ENCODE measurements at regions not wholly inside any gene's neighbourhood (a gene's known extent, or its start where the extent isn't known, plus 50 kb on each side); places are given as distances from the start of the nearest gene placed in this dataset.
"Not testable (repeated sequence)": the region's sequence is repeated elsewhere in the genome, so short reads cannot be mapped to it uniquely, and the experiment has no call there.

- no peak for FAIRE-seq
Measured at GRCh38 chr6:79808921-79809320, 138.4 kb downstream of the ELOVL4 start.

GRCh38 chr6:79806661-79807060 is 140.7 kb downstream of the ELOVL4 start:
- not testable (repeated sequence) for FAIRE-seq

DNA sequence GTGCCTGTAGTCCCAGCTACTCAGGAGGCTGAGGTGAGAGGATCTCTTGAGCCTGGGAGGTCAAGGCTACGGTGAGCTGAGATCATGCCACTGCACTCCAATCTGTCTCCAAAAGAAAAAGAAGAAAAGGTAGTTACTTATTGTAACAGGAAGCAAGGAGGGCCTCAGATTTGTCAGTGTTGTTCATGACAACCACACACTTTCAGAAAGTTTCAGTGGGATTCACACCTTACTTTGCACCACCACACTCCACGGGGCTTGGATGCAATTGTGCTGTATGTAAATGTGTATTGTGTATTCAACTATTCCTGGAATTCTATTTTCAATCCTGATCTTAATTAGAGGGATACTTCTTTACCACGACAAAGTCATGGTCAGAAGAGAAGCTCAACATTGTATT is 142.6 kb downstream of the ELOVL4 start:
- no peak for FAIRE-seq

DNA sequence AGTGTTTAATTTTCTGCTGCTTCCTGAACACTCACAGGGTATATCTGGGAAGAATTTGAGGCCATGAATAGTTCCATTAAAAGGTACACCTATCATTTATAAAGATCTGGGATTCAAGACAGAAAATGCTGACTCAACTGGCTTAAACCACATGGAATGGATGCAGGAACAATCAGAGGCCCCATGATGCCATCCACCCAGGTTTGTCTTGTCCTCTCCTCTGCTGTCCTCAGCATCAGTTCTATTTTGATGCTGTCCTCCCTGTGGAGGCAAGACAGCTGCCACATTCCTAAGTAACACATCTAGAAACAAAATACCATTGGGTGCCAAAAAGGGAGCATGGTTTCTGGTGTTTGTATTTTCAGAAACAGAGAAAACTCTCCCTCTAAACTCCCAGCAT is 143.4 kb downstream of the ELOVL4 start:
- FAIRE-seq = no peak

DNA sequence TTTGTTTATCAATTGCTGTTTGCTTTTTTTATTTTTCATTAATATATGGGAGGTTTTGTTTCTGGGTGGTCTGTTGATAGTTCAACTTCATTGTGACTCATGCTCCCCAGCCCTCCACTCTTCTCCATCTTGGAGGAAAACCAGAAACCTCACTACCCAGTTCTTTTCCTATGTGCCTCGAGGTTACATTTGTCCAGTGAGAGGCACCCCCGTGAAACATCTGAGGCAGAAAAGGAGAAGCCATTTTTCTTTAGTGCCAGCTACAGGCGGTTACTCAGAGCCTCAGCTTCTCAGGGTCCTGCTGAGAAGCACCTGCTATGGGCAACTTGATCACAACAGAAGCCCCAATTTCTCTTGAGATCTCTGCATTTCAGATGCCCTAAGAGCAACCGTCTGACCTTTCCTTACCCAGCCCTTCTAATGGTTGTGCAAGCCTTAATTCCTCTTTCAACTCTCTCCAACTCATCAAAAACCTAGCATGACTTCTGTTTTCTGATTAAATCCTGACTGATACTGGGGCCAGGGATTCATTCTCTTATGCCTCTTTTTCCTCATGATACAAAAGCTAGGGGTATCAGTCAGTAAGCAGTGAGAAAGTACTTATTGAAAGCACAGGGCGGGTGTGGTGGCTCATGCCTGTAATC is 144.6 kb downstream of the ELOVL4 start:
- no peak for FAIRE-seq

DNA sequence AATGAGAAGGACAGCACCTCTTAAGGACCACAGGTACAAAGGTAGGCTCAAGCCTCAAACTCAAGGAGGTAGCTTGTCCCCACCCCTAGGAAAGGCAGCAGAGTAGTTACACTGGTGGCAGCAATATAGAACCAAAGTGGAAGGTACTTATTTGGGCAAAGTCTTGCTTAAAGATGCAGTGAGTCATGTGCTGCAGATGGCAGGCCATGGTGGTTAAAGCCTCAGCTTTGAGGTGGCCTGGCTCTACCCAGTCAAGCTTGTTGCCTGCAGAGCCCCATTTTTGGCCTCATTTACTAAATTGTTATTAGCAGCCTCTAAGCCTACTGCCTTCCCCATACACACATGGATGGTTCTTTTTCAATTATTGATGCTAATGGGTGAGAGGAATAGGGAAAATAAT is 146.0 kb downstream of the ELOVL4 start:
- no peak for FAIRE-seq

- no peak for FAIRE-seq
Measured at GRCh38 chr6:79798841-79799240, 148.5 kb downstream of the ELOVL4 start.

DNA sequence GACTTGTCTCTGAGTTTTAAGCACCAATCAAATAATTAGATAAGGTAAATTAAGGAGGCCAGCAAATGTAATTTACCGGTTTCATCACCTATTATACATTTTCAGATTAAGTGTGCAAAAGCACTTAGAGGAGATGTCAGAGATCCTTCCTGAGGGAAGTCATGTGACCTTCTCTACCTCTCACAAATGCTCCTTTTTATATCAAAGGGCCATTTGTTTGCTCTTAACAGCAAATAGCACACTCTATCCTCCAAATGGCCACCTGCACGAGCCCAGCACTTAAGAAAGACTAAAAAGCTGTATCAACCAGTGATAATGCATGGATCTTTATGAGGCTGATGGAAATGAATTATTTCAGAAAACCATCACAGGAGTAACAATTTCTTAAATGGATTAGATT is 149.4 kb downstream of the ELOVL4 start:
- no peak for FAIRE-seq

GRCh38 chr6:79797163-79797764 is 150.1 kb downstream of the ELOVL4 start:
- FAIRE-seq = no peak

DNA sequence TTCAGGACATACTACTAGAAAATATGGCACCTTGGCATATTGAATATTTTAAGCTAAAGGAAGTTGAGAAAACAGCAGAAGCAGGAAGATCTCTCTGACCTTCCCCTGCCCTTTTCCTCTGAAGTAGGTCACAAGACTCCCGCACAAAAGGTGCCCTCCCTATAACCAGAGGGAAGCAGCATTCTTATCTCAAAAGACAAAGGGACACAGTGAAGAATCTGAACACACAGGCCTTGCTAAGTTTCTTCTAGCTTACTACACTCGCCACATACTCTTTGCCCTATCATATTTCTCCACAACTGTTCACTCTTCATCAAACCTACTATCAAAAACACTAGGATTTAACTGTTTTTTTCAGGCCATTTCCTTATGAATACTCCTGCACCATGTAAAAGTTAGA is 151.2 kb downstream of the ELOVL4 start:
- FAIRE-seq = no peak

DNA sequence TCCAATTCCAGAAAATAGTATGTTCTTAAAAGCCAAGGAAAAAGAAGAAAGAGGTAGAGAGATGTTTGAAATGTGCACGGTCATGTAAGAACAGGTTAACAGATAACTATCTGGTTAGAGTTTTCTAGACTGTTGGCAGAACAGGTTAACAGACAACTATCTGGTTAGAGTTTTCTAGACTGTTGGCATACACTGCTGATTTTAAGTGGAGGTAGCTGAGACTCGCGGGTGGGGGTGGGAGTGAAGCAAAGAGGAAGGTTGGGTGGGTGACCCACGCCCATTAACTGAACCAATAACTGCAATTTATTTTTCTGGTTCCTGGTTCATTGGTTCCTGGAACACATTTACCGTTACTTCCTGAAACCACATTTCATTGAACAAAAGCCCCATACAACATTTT is 157.5 kb downstream of the ELOVL4 start:
- FAIRE-seq = no peak

DNA sequence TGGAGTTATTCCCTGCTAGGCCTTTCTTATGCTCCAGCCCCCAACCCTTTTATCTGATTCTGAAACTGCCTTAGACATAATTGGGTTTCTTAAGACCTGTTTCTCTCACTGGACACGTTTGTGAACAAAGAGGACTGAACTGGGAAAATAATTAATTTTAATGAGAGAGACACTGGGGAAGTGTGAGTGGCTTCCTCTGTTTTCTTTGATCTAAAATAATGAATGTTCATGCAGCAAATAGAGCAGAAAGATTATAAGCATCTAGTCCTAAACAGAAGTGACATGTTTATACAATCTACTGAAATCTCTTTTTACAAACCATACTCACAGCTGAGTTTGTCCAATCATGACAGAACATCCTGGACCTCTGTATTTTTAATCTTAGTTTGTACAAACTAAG is 157.6 kb downstream of the SH3BGRL2 start:
- no peak for FAIRE-seq

DNA sequence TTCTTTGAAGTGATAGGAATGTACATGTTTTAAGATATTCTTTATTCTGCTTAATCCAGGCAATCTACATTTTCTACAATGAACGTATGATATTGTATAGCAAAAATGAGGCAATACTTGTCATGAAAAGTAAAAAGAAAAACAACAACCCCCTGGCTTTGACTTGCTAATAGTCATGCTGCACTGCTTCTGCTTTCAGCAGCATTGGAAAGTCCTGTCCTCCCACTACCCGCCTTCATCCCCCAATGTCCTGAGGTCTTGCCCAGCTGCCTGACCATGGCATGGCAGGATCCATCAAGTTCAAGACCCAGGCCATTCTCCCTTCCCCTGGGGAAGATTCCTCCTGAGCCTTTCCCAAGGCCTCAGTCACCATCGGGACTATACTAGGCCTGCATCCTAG is 156.5 kb downstream of the SH3BGRL2 start:
- FAIRE-seq = no peak

DNA sequence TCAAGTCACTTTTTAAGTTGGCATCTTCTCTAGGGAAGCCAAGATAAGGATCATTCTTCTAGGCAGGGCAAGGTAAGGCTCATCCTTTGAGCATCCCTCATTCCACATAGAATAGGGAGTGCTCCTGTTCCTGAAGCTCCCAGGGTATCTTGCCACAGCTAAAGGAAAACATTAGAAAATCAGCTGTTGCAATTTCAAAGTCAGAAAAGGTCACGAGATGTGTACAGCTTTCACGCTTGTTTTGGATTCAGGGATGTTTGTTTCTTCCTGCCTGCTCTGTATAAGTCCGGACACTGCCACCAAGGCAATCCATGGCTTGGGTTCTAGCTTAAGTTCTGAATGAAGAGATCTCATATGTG is 153.2 kb downstream of the SH3BGRL2 start:
- no peak for FAIRE-seq

GRCh38 chr6:79783670-79784394 is 152.7 kb downstream of the SH3BGRL2 start:
- FAIRE-seq = no peak

DNA sequence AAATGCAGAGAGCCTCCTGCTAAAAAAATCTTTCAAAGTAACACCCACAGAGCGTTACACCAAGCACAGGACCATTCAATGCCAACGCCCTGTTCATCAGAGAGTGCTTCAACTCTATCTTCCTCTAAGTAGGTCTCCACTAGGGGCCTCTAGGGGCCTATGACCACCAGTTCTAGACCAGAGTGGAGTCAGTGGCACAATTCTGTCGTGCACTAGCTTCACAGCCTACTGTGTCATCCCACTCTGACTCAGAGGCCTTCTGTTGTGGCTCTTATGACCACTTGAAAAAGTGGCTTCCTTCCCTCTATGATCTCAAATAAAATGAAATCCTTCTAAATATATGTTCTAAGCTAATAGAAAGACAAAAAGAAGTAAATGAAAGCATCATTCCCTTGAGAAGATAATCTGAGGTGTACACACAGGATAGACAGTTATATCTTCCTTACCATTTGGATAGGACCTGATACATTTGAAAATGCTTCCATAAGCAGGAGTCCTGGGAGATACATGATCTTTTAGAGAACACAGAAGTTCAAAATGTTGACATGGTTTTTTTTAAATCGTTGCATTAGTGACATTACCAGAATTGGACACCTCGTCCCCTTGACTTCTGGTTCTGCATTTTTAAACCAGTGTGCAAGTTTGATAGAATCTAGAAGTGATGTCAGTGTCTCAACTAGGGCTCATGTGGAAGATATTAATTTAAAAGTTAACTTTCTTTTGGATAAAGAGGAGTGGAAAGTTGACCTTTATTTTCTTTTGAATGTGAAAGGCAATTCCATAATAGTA is 151.9 kb downstream of the SH3BGRL2 start:
- no peak for FAIRE-seq

DNA sequence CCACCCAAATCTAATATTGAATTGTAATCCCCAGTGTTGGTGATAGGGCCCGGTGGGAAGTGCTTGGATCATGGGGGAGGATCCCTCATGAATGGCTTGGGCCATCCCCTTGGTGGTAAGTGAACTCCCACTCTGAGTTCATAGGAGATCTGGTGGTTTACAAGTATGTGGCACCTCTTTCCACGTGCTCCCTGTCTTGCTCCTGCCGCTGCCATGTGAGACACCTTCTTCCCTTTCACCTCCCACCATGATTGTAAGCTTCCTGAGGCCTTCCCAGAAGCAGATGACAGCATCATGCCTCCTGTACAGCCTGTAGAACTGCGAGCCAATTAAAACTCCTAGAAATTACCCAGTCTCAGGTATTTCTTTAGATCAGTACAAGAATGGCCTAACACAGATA is 150.8 kb downstream of the SH3BGRL2 start:
- FAIRE-seq = no peak

DNA sequence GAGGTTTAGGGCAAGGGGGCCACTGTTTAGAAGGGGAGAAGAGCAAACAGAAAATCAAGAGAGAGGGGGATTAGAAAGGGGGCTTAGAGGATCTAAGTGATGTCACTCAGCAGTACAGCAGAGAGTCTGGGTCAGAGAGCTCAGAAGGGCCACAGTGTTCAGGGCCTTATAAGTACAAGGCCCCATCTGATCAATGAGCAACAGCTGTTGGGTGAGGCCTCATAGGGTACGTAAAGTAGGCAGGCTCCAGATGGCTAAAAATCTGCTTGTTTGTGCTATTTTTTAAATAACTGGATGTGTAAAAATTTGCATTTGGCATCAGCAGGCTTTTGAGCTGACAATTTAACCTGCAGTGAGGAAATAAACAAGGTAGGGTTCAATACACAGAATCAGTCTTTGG is 149.8 kb downstream of the SH3BGRL2 start:
- FAIRE-seq = no peak

DNA sequence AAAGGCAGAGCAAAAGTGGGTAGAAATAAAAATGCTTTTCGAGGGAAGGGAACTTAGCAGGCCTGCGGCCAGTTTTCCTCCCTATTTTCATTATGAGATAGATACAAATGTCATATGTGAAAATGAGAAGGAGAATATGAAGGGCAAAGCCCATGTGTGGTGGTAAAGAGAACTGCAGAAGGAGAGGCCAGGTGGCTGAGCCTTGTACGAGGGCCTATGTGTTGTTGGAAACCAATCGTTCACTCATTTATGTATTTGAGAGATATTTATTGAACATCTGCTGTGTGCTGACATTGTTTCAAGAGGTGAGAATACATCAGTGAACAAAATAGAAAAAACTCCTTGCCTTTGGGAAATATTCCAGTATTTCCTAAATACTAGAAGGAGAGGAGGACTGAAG is 147.7 kb downstream of the SH3BGRL2 start:
- FAIRE-seq = no peak

- no peak for FAIRE-seq
Measured at GRCh38 chr6:79777713-79778579, 146.8 kb downstream of the SH3BGRL2 start.

- no peak for FAIRE-seq
Measured at GRCh38 chr6:79776076-79776475, 144.9 kb downstream of the SH3BGRL2 start.

- no peak for FAIRE-seq
Measured at GRCh38 chr6:79775222-79775621, 144.1 kb downstream of the SH3BGRL2 start.

DNA sequence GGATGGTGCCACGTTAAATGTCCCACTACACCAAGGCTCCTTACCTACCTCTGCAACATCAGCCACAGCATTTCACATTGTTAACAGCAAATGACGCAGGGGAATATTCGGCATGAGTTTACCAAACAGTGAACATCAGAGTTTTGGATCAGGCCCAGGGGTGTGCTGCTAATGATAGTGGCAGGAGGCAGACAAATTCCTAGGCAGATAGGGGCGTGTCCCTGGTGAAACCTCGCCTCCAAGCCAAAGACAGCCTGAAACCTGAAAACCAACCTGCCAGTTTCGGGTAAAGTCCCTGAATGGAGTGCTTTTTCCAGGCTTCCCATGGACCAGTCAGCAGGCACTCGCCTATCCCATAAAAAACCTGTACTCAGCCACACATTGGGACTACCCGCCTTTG is 133.6 kb downstream of the SH3BGRL2 start:
- no peak for FAIRE-seq

Measured in A204.1 (cell line).